ENCODE measurements at regions not wholly inside any gene's neighbourhood (a gene's known extent, or its start where the extent isn't known, plus 50 kb on each side); places are given as distances from the start of the nearest gene placed in this dataset.

DNA sequence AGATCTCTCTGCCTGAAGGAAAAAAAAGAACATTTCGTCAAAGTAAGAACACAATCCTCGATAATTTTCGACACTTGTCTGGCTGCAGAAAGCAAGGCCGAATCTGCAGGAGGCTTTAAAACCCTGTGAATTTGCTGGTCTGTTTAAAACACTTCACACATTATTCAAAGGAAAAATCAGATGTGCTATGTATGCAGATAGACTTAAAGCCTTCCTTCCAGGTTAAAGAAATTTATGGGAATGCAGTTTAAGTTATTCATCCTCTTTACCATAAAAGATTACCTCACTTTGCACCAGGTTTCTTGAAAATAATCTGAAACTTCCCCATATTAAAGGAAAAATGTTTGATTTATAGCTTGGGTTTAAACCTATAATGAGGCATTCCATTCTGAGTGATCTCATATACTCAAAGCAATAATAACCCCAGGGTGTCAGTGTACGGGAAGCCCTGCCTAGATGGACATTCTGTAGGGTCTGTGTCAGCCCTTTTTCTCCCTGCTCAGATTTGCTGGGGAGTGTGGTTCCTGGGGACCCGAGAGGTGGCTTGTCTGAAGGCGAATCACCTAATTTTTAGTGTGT lies 323.5 kb upstream of the SLC24A2 start:
- no peak for DNase-seq

GRCh38 chr9:20111173-20111843 lies 322.5 kb upstream of the SLC24A2 start:
- DNase-seq = no peak

DNA sequence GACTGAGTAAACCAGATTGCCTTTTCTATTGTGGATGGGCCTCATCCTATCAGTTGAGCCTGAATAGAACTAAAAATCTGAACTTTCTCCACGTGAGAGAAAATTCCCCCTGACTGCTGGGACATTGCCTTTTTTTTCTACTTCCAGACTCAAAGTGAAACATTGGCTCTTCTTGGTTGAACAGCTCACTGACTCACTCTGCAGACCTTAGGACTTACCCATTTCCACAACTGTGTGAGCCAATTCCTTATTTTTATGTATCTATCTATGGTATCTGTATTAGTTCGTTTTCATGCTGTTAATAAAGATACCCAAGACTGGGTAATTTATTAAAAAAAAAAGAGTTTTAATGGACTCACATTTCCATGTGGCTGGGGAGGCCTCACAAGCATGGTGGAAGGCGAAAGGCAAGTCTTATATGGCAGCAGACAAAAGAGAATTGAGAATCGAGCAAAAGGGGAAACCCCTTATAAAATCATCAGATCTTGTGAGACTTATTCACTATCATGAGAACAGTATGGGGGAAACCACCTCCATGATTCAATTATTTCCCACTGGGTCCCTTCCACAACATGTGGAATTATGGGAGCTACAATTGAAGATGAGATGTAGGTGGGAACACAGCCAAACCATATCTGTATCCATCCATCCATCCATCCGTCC lies 306.7 kb upstream of the SLC24A2 start:
- DNase-seq = no peak

DNA sequence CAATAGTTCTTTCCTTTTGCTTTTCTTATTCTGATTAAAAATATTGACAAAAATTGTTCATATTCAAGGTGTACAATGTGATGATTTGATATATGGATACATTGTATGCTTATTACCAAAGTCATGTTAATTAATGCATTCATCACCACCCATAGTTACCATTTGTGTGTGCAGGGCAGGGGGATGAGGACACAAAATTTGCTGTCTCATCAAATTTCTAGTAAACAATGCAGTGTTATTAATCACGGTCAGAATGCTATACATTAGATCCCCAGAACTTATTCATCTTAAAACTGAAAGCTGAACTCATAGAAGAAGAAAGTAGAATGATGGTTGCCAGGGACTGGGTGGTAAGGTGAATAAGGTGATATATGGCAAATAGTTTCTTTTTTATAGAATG lies 303.7 kb upstream of the SLC24A2 start:
- DNase-seq = no peak

- DNase-seq = no peak
Observed at GRCh38 chr9:20087481-20087880, 298.6 kb upstream of the SLC24A2 start.

GRCh38 chr9:20085842-20086241 lies 297.0 kb upstream of the SLC24A2 start:
- DNase-seq = no peak

- DNase-seq = no peak
Observed at GRCh38 chr9:20084125-20084524, 295.3 kb upstream of the SLC24A2 start.

DNA sequence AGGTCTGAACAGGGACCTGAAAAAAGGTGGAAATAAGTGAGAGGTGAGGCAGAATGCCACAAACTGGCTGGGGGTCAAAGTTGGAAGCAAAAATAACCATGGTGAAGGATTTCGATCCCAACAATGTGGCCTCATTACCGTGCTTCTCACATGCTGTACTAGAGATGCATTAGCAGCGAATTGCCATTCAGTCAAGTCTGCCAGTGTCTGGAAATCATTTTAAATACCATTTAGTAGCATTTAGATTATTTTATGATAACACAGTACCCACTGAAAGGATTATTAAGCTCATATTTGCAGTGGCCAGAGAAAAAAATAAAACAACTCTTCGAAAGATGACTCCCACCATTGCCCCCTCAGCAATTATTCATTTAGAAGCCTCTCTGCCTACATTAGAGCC lies 294.6 kb upstream of the SLC24A2 start:
- no peak for DNase-seq

DNA sequence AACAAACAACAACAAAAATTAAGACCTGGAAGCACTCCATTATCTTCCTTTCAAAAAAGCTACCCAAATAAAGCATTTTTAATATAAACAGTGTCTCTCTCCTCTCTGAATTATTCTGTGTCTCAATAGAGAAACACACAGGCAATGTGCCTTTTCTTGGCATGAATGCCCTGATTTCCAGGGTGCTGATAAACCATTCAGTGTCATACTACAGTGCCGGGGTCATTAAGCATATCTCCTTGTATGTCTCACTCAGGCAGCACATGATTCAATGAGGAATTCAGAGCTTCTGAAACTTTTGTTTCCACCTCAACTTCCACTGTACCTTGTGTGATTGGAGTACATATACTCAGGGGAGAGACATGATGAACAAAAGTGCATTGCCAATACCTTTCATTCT lies 294.0 kb upstream of the SLC24A2 start:
- no peak for DNase-seq

- no peak for DNase-seq
Observed at GRCh38 chr9:20082406-20082805, 293.6 kb upstream of the SLC24A2 start.

- DNase-seq = no peak
Observed at GRCh38 chr9:20078246-20078645, 289.4 kb upstream of the SLC24A2 start.

DNA sequence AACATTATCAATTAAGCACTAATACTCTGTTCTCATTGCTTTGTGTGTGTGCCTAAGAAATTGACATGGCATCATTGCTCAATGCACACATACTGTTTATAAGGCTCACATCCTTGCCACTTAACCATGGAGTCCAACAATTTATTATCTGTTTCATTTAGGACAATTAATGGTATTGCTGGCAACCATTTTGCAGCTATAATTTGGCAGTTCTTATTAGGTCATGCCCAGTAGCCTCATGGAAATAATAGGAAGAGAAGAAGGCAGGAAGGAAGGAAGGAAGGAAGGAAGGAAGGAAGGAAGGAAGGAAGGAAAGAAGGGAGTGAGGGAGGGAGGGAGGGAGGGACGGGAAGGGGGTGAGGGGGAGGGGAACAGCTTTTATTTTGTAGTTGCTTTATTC lies 285.5 kb upstream of the SLC24A2 start:
- no peak for DNase-seq

GRCh38 chr9:20070336-20070735 lies 281.5 kb upstream of the SLC24A2 start:
- DNase-seq = no peak

DNA sequence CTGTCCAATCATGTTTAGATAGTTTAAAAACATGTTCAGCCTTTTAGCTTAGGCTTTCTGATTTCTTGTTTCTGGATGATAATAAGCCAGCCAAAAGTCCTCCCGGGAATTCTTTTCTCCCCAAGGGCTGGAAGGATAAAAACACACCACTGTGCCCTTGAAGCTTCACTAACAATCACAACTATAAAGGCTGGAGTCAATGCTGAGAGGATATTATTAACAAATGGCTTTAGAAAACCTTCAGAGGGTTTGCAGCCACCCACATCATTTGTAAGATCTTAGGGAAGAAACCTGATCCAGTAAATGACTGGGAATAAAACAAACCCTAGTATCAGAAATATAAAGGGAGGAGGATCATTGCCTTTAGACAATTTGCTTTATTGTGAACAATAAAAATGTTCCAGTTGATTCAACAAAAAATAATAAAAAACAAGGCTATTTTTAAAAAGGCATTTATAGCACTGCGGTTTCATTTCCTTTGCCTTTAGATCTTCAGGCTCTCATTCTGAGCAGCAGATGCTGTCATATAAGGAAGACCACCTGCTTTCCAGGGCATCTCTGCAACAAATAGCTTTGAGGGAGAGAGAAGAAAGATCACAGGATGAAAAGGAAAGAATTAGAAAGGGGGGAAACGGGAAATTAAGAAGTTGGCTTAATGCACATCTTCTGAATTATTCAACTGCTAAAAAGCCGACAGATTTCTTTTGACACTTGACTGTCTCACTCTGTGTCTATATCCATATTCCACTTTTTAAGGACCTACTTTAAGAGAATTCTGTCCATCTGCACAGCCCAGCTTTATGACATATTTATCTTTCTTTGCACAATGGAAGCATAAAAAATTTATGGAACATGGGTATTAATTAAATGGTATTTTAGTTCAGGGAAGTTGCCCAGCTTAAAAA lies 277.2 kb upstream of the SLC24A2 start:
- no peak for DNase-seq

GRCh38 chr9:20065046-20065445 lies 276.2 kb upstream of the SLC24A2 start:
- no peak for DNase-seq

DNA sequence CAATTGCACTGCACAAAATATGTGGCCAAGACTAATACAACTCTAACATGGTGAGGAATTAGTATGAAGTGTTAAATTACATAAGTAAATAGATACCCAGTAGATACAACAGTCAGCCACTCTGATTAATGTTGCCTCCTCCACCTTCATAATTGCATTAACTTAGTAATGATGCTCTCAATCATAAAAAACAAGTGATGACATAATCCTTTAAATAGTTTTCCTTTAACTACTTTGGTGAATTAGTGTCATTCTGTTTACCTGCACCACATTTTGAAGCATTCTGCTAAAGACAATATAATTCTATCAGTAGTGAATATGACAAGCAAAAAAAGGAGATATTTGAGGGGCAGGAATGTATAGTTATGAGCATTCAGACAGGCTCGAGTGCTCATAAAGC lies 265.9 kb upstream of the SLC24A2 start:
- no peak for DNase-seq

GRCh38 chr9:20048985-20049384 lies 260.1 kb upstream of the SLC24A2 start:
- no peak for DNase-seq

GRCh38 chr9:20048437-20048836 lies 259.6 kb upstream of the SLC24A2 start:
- DNase-seq = no peak

GRCh38 chr9:20044686-20045085 lies 255.8 kb upstream of the SLC24A2 start:
- no peak for DNase-seq

GRCh38 chr9:20043461-20043860 lies 254.6 kb upstream of the SLC24A2 start:
- DNase-seq = no peak

DNA sequence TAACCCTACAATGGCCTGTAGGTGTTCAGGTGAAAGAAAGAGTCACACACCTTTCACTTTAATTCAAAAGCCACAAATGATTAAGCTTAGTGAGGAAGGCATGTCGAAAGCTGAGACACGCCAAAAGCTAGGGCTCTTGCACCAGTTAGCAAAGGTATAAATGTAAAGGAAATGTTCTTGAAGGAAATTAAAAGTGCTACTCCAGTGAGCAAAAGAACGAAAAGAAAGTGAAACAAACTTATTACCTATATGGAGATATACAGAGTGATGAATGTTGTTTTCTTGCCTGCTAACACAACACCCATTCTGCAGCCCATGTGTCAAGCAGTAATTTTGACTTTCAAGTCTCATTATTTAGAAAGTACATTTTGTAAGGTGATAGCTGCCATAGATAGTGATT lies 254.2 kb upstream of the SLC24A2 start:
- DNase-seq = no peak

- DNase-seq = no peak
Observed at GRCh38 chr9:20042128-20042711, 253.4 kb upstream of the SLC24A2 start.

GRCh38 chr9:20041697-20042081 lies 252.9 kb upstream of the SLC24A2 start:
- DNase-seq = no peak

Data from hippocampal formation (tissue), 2 donors.